ENCODE measurements at regions not wholly inside any gene's neighbourhood (a gene's known extent, or its start where the extent isn't known, plus 50 kb on each side); places are given as distances from the start of the nearest gene placed in this dataset.

DNA sequence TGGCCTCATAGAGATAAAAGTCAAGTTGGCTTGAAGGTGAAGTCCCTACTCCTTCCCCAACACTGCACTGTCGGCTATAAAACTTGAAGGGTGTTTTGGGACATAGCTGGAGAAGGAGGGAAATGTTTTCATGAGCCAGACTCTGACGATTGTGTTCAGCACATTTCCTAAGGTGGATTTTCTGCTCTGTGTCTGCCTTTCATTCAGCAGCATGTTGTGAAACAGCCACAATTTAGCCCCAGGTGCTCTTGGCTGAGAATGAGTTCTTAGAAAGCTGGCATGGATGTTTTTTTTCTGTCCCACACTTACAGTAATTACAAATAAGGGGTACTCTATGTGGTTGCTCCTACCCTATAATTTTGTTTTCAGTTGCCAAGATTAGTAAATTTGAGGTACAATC lies 492.4 kb downstream of the MCTP2 start:
- TF ChIP-seq, protein P1, sequence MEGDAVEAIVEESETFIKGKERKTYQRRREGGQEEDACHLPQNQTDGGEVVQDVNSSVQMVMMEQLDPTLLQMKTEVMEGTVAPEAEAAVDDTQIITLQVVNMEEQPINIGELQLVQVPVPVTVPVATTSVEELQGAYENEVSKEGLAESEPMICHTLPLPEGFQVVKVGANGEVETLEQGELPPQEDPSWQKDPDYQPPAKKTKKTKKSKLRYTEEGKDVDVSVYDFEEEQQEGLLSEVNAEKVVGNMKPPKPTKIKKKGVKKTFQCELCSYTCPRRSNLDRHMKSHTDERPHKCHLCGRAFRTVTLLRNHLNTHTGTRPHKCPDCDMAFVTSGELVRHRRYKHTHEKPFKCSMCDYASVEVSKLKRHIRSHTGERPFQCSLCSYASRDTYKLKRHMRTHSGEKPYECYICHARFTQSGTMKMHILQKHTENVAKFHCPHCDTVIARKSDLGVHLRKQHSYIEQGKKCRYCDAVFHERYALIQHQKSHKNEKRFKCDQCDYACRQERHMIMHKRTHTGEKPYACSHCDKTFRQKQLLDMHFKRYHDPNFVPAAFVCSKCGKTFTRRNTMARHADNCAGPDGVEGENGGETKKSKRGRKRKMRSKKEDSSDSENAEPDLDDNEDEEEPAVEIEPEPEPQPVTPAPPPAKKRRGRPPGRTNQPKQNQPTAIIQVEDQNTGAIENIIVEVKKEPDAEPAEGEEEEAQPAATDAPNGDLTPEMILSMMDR (IDR thresholded peaks at IDR 0.05; ENCODE audit: partially characterized antibody, unreplicated experiment) = no peak
- Mint-ChIP-seq H3K4me1 (ENCODE audit: low read depth, unreplicated experiment) (peaks cover 16% of the 10 kb centered on the region), H3K27ac (ENCODE audit: unreplicated experiment) (no peak overlapping the region), H3K36me3 (ENCODE audit: unreplicated experiment) (no peaks in the 10 kb centered on the region), H3K4me3 (ENCODE audit: unreplicated experiment) (no peak overlapping the region), H3K27me3 (ENCODE audit: unreplicated experiment) (no peaks in the 10 kb centered on the region), H3K9me3 (ENCODE audit: unreplicated experiment) (peaks cover 2% of the 10 kb centered on the region)
- no peak for DNase-seq

DNA sequence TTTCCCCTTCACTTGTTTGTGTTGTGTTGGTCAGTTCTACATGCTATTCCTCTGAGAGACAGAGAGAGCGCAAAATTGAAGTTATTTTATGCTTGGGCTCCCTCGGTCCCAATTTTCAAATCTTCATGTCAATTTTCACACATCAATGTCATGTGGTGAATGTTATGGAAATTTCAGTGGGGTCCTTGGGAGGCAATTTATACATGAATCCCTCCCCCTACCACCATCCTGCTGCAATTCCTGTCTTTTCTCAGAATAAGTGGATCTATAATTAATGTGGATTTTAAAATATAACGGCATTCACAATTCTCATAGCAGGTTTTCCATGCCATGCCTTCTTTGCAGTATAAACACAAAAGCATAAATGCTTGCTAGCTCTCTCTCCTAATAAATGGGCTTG lies 499.9 kb downstream of the MCTP2 start:
- TF ChIP-seq, protein P1 (IDR thresholded peaks at IDR 0.05; ENCODE audit: partially characterized antibody, unreplicated experiment) = no peak
- H3K4me1 Mint-ChIP-seq (ENCODE audit: low read depth, unreplicated experiment) = peaks cover 5% of the 10 kb centered on the region
- peaks cover 2% of the 10 kb centered on the region for H3K9me3 Mint-ChIP-seq (ENCODE audit: unreplicated experiment)
- no peak for DNase-seq
- H3K36me3 Mint-ChIP-seq (ENCODE audit: unreplicated experiment) = no peaks in the 10 kb centered on the region
- no peak overlapping the region for H3K4me3 Mint-ChIP-seq (ENCODE audit: unreplicated experiment)
- no peak overlapping the region for H3K27ac Mint-ChIP-seq (ENCODE audit: unreplicated experiment)
- H3K27me3 Mint-ChIP-seq (ENCODE audit: unreplicated experiment) = no peaks in the 10 kb centered on the region

DNA sequence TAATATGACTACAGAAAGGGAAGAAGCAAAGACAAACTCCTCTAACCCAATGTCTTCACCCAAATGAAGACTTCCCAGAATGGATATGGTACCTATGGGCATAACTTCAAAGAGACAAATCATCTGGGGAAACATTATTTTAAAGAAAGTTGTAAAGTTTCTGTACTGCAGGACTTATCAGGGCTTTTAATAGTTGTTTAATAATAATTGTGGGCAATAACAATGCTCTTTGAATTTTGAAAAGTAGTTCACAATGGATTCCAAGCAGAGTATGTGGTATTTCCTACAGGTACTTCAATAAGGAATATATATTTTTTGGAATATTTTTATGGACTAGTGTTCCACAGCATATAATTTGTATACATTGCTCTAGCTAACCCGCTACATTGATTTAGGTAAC lies 503.1 kb downstream of the MCTP2 start:
- no peaks in the 10 kb centered on the region for H3K36me3 Mint-ChIP-seq (ENCODE audit: unreplicated experiment)
- peaks cover 2% of the 10 kb centered on the region for H3K9me3 Mint-ChIP-seq (ENCODE audit: unreplicated experiment)
- no peak overlapping the region for H3K27ac Mint-ChIP-seq (ENCODE audit: unreplicated experiment)
- no peaks in the 10 kb centered on the region for H3K4me1 Mint-ChIP-seq (ENCODE audit: low read depth, unreplicated experiment)
- no peak for DNase-seq
- no peak overlapping the region for H3K4me3 Mint-ChIP-seq (ENCODE audit: unreplicated experiment)
- peaks cover 2% of the 10 kb centered on the region for H3K27me3 Mint-ChIP-seq (ENCODE audit: unreplicated experiment)
- TF ChIP-seq, protein P1 (IDR thresholded peaks at IDR 0.05; ENCODE audit: partially characterized antibody, unreplicated experiment) = no peak

DNA sequence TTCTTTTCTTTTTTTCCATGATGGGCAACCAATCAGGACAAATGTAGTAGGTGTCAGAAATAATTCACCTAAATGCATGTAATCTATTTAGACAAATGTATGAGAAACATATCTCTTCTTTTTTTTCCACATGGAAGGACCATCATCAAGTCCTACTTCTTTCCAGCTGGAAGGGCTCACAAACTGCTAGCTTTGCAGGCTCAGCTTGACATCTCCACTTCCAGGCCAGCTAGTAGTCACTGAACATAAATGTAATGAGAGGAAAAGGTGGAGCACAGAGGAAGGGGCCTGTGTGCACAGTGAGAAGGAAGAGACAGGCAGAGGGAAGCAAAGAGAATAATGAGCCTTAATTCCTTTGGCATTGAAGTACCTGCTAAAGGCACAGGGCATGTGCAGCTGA lies 504.9 kb downstream of the MCTP2 start:
- no peak for DNase-seq
- H3K9me3 Mint-ChIP-seq (ENCODE audit: unreplicated experiment) = peaks cover 2% of the 10 kb centered on the region
- no peaks in the 10 kb centered on the region for H3K36me3 Mint-ChIP-seq (ENCODE audit: unreplicated experiment)
- H3K4me1 Mint-ChIP-seq (ENCODE audit: low read depth, unreplicated experiment) = no peaks in the 10 kb centered on the region
- no peak overlapping the region for H3K27ac Mint-ChIP-seq (ENCODE audit: unreplicated experiment)
- peaks cover 2% of the 10 kb centered on the region for H3K27me3 Mint-ChIP-seq (ENCODE audit: unreplicated experiment)
- no peak overlapping the region for H3K4me3 Mint-ChIP-seq (ENCODE audit: unreplicated experiment)
- TF ChIP-seq, protein P1 (IDR thresholded peaks at IDR 0.05; ENCODE audit: partially characterized antibody, unreplicated experiment) = no peak

DNA sequence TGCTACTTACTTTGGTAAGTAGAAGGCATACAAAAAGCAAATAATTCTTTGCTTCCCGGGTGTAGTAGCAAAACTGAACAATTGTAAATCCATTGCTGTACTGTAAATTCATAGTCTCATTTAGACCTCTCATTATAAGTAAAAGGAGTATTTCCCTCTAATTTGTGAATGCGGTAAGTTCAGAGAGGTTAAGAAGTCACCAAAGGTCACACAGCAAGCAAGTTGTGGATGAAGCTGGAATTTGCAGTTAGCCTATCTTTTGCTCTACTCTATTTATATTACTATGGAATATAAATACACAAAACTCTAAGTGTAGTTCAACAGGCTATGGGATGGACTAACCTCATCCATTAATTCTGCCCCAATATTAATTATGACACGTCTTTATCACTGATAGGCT lies 508.3 kb downstream of the MCTP2 start:
- TF ChIP-seq, protein P1 (IDR thresholded peaks at IDR 0.05; ENCODE audit: partially characterized antibody, unreplicated experiment) = no peak
- H3K36me3 Mint-ChIP-seq (ENCODE audit: unreplicated experiment) = no peaks in the 10 kb centered on the region
- peaks cover 2% of the 10 kb centered on the region for H3K9me3 Mint-ChIP-seq (ENCODE audit: unreplicated experiment)
- H3K4me1 Mint-ChIP-seq (ENCODE audit: low read depth, unreplicated experiment) = peaks cover 13% of the 10 kb centered on the region
- no peak overlapping the region for H3K4me3 Mint-ChIP-seq (ENCODE audit: unreplicated experiment)
- no peak for DNase-seq
- peaks cover 2% of the 10 kb centered on the region for H3K27me3 Mint-ChIP-seq (ENCODE audit: unreplicated experiment)
- no peak overlapping the region for H3K27ac Mint-ChIP-seq (ENCODE audit: unreplicated experiment)

Data from glutamatergic neuron (in vitro differentiated cells).